ENCODE measurements at regions not wholly inside any gene's neighbourhood (a gene's known extent, or its start where the extent isn't known, plus 50 kb on each side); places are given as distances from the start of the nearest gene placed in this dataset.

- H3K9me3 Mint-ChIP-seq, result peaks cover 12% of the 10 kb centered on the region
- TF ChIP-seq, protein P1, sequence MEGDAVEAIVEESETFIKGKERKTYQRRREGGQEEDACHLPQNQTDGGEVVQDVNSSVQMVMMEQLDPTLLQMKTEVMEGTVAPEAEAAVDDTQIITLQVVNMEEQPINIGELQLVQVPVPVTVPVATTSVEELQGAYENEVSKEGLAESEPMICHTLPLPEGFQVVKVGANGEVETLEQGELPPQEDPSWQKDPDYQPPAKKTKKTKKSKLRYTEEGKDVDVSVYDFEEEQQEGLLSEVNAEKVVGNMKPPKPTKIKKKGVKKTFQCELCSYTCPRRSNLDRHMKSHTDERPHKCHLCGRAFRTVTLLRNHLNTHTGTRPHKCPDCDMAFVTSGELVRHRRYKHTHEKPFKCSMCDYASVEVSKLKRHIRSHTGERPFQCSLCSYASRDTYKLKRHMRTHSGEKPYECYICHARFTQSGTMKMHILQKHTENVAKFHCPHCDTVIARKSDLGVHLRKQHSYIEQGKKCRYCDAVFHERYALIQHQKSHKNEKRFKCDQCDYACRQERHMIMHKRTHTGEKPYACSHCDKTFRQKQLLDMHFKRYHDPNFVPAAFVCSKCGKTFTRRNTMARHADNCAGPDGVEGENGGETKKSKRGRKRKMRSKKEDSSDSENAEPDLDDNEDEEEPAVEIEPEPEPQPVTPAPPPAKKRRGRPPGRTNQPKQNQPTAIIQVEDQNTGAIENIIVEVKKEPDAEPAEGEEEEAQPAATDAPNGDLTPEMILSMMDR (IDR thresholded peaks at IDR 0.05), result no peak
- DNase-seq, result no peak
- H3K4me3 Mint-ChIP-seq, result no peak overlapping the region
- H3K36me3 Mint-ChIP-seq (ENCODE audit: low read depth), result peaks cover 7% of the 10 kb centered on the region
- H3K27me3 Mint-ChIP-seq (ENCODE audit: low read depth, poor library complexity), result no peaks in the 10 kb centered on the region
- no peaks in the 10 kb centered on the region for H3K4me1 Mint-ChIP-seq
- no peak overlapping the region for H3K27ac Mint-ChIP-seq
Measured at GRCh38 chr5:145588558-145588957, 246.6 kb downstream of the PRELID2 start.

DNA sequence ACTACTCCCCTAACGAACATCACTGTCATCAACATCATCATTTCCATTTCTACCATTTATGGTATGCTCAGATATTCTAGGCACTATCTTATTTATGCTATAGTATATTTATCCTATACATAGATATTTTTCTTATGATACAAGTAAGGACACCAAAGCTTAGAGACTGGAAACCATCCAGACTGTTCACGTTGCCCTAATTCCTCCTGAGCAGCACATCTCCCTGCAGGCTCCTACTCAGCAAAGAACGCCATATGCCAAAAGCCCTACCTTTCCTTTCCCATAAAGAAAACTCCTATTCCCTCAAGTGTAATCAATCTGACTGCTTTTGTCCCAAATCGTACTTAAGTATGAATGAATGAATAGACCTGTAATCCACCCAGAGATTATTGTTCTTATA, 247.0 kb downstream of the PRELID2 start:
- no peak overlapping the region for H3K4me3 Mint-ChIP-seq
- no peak for DNase-seq
- H3K4me1 Mint-ChIP-seq, result no peaks in the 10 kb centered on the region
- H3K9me3 Mint-ChIP-seq, result peaks cover 16% of the 10 kb centered on the region
- H3K36me3 Mint-ChIP-seq (ENCODE audit: low read depth), result peaks cover 7% of the 10 kb centered on the region
- H3K27ac Mint-ChIP-seq, result no peak overlapping the region
- TF ChIP-seq, protein P1 (IDR thresholded peaks at IDR 0.05), result no peak
- H3K27me3 Mint-ChIP-seq (ENCODE audit: low read depth, poor library complexity), result no peaks in the 10 kb centered on the region

DNA sequence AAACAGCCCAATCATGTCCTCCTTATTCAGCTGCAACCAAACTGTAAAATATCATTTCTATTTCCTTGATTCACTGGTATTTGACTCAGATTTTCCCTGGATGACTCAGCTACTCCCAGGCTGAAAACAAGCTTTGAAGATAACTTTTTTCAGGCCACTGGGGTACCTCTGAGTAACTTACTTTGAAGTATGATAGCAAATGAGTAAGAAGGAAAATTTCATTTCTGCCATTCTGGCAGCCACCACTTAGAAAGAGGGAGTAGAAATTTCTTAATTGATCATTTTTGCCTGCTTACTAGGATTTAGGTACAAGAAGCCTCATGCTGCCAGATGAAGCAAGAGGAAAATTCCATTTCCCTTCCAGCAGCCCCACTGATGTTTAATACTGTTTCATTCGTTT, 247.4 kb downstream of the PRELID2 start:
- TF ChIP-seq, protein P1 (IDR thresholded peaks at IDR 0.05), result no peak
- H3K4me3 Mint-ChIP-seq, result no peak overlapping the region
- no peak for DNase-seq
- H3K36me3 Mint-ChIP-seq (ENCODE audit: low read depth), result peaks cover 7% of the 10 kb centered on the region
- H3K27me3 Mint-ChIP-seq (ENCODE audit: low read depth, poor library complexity), result no peaks in the 10 kb centered on the region
- H3K27ac Mint-ChIP-seq, result no peak overlapping the region
- peaks cover 20% of the 10 kb centered on the region for H3K9me3 Mint-ChIP-seq
- no peaks in the 10 kb centered on the region for H3K4me1 Mint-ChIP-seq

GRCh38 chr5:145587308-145587672, 247.9 kb downstream of the PRELID2 start:
- Mint-ChIP-seq H3K36me3 (ENCODE audit: low read depth) (peaks cover 7% of the 10 kb centered on the region), H3K4me1 (no peaks in the 10 kb centered on the region), H3K4me3 (no peak overlapping the region), H3K9me3 (peaks cover 24% of the 10 kb centered on the region), H3K27ac (no peak overlapping the region), H3K27me3 (ENCODE audit: low read depth, poor library complexity) (no peaks in the 10 kb centered on the region)
- no peak for DNase-seq
- TF ChIP-seq, protein P1 (IDR thresholded peaks at IDR 0.05), result no peak

DNA sequence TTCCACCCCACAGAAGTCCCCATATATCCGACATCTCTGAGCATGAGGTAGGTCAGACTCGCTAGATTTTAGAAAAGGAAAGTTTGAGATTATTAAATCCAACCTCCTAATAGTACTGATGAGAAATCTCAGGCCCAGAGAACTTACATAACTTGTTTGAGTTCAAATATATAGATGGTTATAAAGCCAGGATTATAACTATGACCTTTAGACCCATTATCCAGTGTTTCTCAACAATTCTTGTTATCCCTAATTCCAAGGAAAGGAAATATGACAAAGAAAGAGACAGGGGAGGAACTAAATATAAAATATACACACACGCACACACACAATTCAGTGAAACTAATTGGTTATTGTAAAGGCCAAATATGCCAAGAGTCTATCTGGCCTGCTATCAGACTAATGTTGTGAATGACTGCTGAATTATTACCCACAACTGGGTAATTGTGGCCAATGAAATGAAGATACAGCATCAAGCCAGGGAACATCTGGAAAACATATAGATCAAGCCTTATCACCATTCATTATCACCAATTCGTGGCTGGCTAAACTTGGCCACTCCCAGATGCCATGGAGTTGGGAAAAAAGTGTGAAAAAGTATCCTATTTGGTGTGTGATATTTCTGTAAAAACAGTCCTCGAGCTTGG, 248.4 kb downstream of the PRELID2 start:
- Mint-ChIP-seq H3K4me3 (no peak overlapping the region), H3K4me1 (no peaks in the 10 kb centered on the region), H3K27me3 (ENCODE audit: low read depth, poor library complexity) (no peaks in the 10 kb centered on the region), H3K36me3 (ENCODE audit: low read depth) (peaks cover 7% of the 10 kb centered on the region), H3K9me3 (peaks cover 28% of the 10 kb centered on the region), H3K27ac (no peak overlapping the region)
- DNase-seq, result no peak
- TF ChIP-seq, protein P1 (IDR thresholded peaks at IDR 0.05), result no peak

- H3K36me3 Mint-ChIP-seq (ENCODE audit: low read depth), result peaks cover 7% of the 10 kb centered on the region
- no peaks in the 10 kb centered on the region for H3K4me1 Mint-ChIP-seq
- DNase-seq, result no peak
- H3K4me3 Mint-ChIP-seq, result no peak overlapping the region
- H3K27ac Mint-ChIP-seq, result no peak overlapping the region
- TF ChIP-seq, protein P1 (IDR thresholded peaks at IDR 0.05), result no peak
- H3K9me3 Mint-ChIP-seq, result peaks cover 28% of the 10 kb centered on the region
- no peaks in the 10 kb centered on the region for H3K27me3 Mint-ChIP-seq (ENCODE audit: low read depth, poor library complexity)
Measured at GRCh38 chr5:145585443-145586148, 249.5 kb downstream of the PRELID2 start.
